GM18873 (cell line): ENCODE measurements at regions not wholly inside any gene's neighbourhood (a gene's known extent, or its start where the extent isn't known, plus 50 kb on each side); places are given as distances from the start of the nearest gene placed in this dataset.

Experiments
- ATAC-seq: cut with Tn5 transposase; IDR thresholded peaks from one replicate; pipeline ENCODE4 v1.9.1; 2021; ENCODE audit warnings: mild to moderate bottlenecking, moderate library complexity, moderate number of reproducible peaks; ENCODE audit not compliant: unreplicated experiment, low FRiP score

DNA sequence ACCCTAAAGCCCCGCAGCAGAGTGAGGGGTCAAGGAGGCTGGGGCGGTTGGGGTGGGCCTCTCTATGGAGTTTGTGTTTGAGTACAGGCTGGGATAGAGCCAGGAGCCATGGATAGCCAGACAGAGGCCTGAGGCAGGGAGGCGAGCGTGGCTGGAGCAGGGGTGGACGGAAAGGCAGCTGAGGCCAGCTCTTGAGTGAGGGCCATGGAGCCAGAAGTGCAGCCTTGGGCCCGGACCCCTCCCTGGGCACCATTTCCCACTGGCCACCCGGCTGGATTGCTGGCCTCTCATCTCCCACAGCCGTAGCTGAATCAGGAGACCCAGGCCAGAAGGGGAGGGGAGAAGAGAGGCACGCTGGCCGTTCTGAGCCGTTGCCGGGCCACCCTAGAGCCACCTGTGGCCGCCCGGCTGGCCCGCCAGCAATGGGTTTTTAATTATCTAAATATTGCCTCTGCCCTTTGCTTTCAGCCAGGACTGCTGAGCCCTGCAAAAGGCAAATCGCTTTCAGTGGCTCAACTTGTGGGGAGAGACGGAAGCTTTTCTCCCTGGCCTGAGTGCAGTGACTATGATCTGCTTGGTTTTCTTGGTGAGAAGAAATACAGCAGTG, 75.2 kb upstream of the GSE1 start:
- ATAC-seq, result no peak

- ATAC-seq, result no peak
Observed at GRCh38 chr16:85539084-85539483, 74.0 kb upstream of the GSE1 start.

DNA sequence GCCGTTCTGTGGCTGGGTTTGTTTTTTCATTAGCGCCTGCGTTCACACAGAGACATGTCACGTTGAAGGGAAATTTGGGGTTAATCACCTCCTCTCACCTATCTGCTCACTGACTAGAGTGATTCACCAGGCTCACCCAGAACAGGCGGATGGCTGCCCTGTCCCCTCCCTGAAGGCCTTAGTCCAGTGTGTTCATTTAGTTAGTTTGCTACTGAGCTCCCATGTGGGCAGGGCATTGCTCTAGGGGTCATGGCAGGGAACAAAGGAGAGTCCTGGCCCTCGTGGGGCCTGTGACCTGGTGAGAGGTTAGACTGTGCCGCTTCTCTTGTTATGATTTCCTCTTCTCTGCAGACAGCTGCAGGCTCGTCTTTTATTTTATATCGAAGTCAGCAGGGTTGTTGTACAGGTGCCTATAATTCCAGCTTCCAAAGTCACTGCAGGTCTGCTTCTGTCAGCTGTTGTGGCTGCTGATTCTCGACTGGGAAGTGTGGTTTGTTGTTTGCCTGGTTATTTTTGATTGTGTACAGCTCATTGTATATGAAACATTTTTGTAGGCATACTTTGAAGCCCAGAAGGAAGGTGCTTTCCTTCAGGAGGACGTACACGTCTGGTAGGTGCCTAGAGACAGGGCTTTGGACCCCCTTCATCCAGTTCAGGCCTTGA, 73.4 kb upstream of the GSE1 start:
- ATAC-seq, result no peak

- ATAC-seq, result no peak
Observed at GRCh38 chr16:85541181-85541580, 71.9 kb upstream of the GSE1 start.

GRCh38 chr16:85541619-85541979, 71.5 kb upstream of the GSE1 start:
- ATAC-seq, result no peak

GRCh38 chr16:85541980-85542900, 70.9 kb upstream of the GSE1 start:
- no peak for ATAC-seq

- ATAC-seq, result no peak
Observed at GRCh38 chr16:85543536-85543935, 69.6 kb upstream of the GSE1 start.

DNA sequence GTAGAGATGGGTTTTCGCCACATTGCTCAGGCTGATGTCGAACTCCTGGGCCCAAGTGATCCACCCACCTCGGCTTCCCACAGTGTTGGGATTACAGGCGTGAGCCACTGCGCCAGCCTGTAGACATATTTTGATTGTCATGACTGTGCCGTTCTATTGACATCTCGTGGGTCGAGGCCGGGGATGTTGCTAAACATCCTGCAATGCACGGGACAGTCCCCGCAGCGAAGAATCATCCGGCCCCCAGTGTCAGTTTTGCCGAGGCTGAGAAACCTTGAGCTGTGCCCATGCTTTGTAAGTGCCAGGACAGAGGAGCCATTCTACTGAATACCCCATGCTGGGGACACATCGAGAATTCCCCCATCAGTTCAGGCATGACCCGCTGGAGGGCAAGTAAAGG, 69.1 kb upstream of the GSE1 start:
- no peak for ATAC-seq

DNA sequence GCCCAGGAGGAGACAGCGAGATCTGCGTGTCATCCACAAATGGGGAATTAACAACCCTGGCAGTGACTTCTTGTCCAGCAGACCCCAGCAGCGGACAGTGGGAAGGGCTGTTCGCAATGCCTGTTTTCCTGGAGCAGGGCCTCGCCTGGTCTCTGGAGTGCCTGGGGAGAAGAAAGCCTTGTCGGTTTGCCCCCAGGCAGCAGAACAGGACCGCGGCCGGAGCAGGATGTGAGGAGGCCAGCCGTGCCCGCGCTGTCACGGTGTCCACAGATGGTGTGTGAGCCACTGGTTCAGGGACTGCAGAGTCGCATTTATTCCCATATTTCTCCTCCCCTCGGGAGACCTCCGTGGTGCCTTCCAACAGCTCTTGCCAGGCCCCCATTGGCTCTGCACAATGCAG, 68.5 kb upstream of the GSE1 start:
- ATAC-seq, result no peak

DNA sequence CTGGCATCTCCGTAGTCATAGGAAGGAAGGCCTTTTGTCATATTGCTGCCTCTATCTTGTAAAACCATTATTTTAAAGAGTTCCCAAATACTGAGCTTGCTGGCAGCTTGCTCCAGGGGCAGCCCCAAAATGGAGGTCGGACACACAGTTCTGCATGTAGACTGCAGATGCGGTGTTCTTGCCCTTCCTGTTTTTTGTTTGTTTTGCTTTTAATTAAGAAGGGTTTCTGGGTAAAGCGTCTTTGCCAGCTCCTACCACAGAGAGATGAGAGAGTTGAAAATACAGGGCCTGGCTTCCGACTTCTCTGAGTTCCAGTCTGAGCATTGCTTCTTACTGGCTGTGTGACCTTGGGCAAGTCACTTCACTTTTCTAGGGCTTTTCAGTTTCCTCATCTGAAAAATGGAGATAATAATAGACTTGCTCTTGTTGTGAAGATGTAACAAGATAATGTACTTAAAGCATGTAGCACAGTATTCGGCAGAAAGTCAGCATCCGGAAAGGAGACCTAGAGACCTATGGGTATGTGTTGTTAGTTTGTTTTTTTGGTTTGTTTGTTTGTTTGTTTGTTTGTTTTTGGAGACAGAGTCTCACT, 67.8 kb upstream of the GSE1 start:
- ATAC-seq, result no peak

DNA sequence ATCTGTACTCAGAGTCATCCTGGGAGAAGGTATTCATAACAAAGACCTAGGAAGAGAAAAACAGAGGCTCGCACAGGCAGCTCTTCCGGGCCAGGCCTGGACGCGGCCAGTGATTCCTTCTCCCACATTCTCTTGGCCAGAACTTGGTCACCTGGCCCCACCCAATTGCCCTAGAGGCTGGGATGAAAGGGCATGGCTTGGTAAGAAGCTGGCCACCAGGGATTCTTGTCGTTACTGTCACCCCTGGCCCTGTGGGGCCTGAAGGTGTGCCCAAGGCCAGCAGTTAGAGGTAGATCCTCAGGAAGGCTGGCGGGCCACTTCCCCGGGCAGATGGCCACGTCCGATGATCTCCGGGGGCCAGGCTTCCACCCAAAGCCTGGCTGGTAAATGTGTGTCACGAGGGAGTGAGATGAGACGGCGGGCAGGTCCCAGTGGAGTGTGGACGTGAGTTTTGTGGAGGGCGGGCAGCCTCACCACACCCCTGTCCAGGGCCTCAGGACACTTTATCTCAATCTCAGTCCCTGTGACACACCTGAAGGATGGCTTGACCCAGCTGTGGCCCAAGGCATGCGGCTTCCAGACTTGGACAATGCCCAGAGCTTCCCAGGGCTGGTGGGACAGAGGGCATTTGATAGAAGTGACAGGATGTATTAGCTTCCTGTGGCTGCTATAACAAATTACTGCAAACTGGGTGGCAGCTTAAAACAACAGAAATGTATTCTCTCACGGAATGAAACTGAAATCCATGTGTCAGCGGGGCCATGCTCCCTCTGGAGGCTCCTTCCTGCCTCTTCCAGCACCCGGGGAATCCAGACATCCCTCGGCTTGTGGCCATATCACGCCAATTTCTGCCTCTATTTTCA, 66.3 kb upstream of the GSE1 start:
- no peak for ATAC-seq

DNA sequence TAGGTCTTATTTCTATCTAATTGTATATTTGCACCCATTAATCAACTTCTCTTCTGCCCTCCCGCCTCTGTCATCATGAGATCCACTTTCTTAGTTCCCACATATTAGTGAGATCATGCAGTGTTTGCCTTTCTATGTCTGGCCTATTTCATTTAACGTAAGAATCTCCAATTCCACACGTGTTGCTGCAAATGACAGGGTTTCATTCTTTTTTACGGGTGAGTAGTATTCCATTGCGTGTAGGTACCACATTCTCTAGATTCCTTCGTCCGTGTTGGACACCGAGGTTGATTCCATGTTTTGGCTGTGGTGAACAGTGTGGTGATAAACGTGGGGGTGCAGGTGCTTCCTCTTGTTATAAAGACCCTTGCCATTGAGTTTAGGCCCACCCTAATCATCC, 64.7 kb upstream of the GSE1 start:
- ATAC-seq, result no peak

DNA sequence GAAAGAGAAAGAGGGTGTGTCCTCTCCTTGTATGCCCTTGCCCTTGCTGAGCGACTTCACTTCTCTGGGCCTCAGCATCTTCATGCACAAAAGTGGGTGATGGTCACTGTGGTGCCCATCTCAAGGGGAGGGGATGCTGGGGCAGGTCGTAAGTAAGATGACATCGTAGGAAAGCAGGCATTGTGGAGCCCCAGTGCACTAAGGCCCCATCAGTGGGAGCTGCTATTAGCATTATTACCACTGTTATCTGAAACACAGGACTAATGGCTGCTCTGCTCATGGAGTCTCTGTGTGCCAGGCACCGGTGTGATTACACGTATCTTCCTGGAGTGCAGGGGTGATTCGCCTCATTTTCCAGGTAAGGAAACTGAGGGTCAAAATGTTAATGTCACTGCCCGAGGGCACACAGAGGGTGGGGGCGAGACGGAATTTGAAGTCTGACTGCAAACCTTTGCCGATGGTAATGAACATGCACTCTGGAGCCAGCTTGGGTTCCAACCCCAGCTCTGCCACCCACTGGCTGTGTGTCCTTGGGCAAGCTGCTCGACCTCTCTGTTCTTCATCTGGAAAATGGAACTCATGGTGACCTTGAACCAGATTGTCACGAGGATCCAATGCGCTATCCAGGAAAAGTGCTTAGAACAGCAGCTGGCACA, 63.2 kb upstream of the GSE1 start:
- no peak for ATAC-seq

DNA sequence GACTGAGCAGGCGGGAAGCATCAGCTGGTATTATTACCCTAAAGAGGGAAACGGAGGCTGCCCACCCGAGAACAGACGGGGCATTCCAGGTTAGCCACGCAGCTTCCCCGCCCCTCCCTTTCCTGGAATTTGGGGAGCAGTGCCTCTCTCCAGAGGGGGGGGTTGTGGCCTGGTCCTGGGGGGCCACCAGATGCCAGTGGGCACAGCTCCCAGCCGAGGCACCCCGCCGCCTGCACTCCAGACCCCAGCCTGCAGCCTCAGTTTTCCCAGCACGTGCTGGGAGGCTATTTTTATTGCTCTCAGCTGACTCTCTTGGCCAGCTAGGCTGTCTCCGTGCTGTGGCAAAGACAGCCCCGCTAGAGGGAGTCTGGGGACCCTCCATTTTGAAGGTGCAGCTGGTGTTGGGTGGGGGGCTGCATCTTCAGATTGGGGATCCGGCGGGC, 62.7 kb upstream of the GSE1 start:
- no peak for ATAC-seq

DNA sequence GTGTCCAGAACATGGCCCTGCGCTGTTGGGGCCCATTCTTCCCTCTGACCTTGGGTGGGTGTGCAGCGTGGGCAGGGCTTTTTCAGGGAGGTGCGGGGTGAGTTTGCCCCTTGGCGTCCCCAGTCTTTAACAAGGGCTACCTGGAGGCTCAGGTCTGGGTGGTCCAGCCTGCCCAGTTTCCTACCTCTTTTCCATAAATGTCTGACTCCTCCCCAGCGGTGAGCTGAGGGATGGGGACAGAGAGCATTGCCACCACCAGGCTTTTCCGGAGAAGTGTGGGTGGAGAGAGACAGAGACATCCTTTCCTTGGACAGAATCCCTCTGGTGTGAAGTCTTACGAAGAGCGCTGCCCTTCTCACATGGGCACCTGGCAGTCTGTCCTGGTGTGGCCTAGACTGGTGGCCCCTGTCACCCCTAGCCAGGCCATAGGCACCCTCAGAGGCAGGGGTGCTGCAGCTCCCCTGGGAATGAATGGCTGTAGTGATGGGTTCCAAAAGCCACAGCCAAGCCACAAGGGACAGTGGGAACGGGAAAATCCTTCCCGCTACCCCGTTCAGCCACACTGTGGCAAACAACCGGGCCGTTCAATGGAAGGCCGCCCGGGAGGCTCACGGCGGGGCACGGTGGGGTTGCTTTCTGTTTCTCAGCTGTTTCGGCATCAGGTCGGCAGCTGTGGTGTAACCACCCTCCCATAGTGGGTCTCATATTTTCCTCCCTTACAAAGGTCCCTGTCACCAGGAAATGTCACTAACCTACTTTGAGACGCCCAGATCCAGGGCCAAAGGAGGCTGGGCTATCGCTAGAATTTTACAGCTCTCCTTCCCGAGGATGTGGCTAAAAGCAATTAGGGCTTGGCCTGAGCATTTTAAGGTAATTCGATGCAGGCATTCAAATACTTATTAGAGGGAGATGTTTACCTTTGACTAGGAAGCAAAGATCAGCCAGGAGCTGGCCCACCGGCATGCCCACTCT, 61.9 kb upstream of the GSE1 start:
- ATAC-seq, result no peak

GRCh38 chr16:85552980-85553435, 60.1 kb upstream of the GSE1 start:
- ATAC-seq, result no peak

DNA sequence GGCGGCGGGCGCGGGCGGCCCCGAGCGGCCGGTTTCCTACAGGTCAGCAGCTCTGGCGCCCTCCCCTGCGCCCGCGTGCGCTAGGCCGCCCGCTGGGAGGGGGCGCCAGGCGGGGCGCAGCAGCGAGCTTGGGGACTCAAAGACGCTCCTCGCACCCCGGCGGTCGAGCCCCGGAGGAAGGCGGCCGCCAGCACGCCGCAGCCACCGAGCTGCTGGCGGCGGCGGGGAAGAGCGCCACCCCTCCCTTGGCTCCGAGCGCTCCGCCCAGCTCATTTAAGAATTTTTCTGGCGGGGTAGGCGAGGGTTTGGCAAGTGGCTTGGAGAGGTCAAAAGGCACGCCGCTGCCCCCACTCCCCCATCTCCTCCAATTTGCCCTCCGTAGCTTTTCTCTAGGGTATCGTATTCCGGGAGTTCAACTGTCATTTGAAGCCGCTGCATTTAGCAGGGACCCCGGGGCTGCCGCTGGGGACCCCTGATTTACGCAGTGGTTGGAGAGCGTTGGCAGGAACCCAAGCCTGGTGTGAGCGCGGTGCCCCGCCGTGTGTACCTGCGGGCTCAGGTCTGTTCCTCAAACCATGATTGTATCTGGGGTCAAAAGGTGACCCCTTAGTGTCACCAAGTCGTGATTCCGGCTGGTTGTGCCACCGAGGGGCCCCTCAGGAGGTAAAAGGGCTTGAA, 59.5 kb upstream of the GSE1 start:
- peak; percentile 7 for ATAC-seq
